Smooth muscle cell (in vitro differentiated cells): ENCODE measurements at regions not wholly inside any gene's neighbourhood (a gene's known extent, or its start where the extent isn't known, plus 50 kb on each side); places are given as distances from the start of the nearest gene placed in this dataset.

Experiments used
- DNase-seq: peaks from one replicate; lab custom pipeline; 2025; ENCODE audit not compliant: unreplicated experiment; lab: John Stamatoyannopoulos, UW
- H2AFZ ChIP-seq: fragments of 200-600 bp; sonication (generic); 2 replicates; pipeline ENCODE4 v1.6.0; 2016; ENCODE audit warnings: antibody characterized with exemption, low read depth, mild to moderate bottlenecking
- H3F3A ChIP-seq: fragments of 200-600 bp; sonication (generic); 2 replicates; pipeline ENCODE4 v1.6.0; 2017; ENCODE audit warnings: antibody characterized with exemption, low read depth
- H3K27ac ChIP-seq: fragments of 200-600 bp; sonication (generic); 2 replicates; pipeline ENCODE4 v1.5.1; 2016; ENCODE audit warnings: low read depth, mild to moderate bottlenecking
- H3K27me3 ChIP-seq: fragments of 200-600 bp; sonication (generic); 2 replicates; pipeline ENCODE4 v1.6.1; 2016; ENCODE audit warnings: low read depth, mild to moderate bottlenecking
- H3K36me3 ChIP-seq: fragments of 200-600 bp; sonication (generic); 2 replicates; pipeline ENCODE4 v1.5.1; 2016; ENCODE audit warnings: low read depth
- H3K4me1 ChIP-seq: fragments of 200-600 bp; sonication (generic); 2 replicates; pipeline ENCODE4 v1.5.1; 2016; ENCODE audit warnings: low read depth
- H3K4me2 ChIP-seq: fragments of 200-600 bp; sonication (generic); 2 replicates; pipeline ENCODE4 v1.6.0; 2016; ENCODE audit warnings: mild to moderate bottlenecking
- H3K4me3 ChIP-seq: fragments of 200-600 bp; sonication (generic); 2 replicates; pipeline ENCODE4 v1.5.1; 2016; ENCODE audit warnings: mild to moderate bottlenecking
- H3K79me2 ChIP-seq: fragments of 200-600 bp; sonication (generic); 2 replicates; pipeline ENCODE4 v1.6.0; 2016; ENCODE audit warnings: low read depth, mild to moderate bottlenecking
- H3K9ac ChIP-seq: fragments of 200-600 bp; sonication (generic); 2 replicates; pipeline ENCODE4 v1.6.0; 2016; ENCODE audit warnings: low read depth
- H3K9me3 ChIP-seq: fragments of 200-600 bp; sonication (generic); replicated peaks from 2 replicates; pipeline ENCODE4 v1.5.1; 2016; ENCODE audit warnings: low read depth
- H4K20me1 ChIP-seq: fragments of 200-600 bp; sonication (generic); 2 replicates; pipeline ENCODE4 v1.6.0; 2016; ENCODE audit warnings: low read depth
- WGBS: methylation state at CpG from one replicate; pipeline ENCODE4 v1.1.7; 2016; ENCODE audit warnings: low lambda C conversion rate; 5-methylcytosine and 5-hydroxymethylcytosine counted together
- TF ChIP-seq, protein P1 (sequence below): fragments of 200-600 bp; sonication (generic); IDR thresholded peaks from 2 replicates; pipeline ENCODE4 v1.5.1; 2017; ENCODE audit warnings: borderline replicate concordance, mild to moderate bottlenecking, antibody characterized with exemption; ENCODE audit not compliant: insufficient read depth, poor library complexity, severe bottlenecking

DNA sequence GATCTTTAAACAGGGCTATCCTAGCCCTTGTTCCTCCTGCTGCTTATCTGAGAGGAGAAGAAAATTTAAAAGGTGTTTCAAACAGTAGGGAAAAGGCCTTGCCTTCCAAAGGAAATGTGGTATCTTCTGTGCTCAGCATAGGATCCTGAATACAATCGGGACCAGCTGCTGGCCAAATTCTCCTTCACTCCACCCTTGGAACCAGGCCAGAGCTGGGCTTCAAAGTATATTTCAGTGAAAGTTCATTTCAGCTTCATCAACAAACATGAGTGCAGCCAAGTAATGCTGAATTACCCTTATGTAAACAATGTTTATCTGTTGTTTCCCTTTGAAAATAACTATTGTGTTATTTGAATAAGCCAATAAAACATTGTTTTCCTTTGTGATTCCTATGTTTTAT lies 146.5 kb upstream of the MEOX2 start:
- Histone ChIP-seq H3K27me3 (no peaks in the 10 kb centered on the region), H3K36me3 (no peaks in the 10 kb centered on the region), H3K4me3 (no peak overlapping the region), H4K20me1 (no peaks in the 10 kb centered on the region), H3K27ac (no peak overlapping the region), H3F3A (no peaks in the 10 kb centered on the region), H3K9ac (no peak overlapping the region), H3K4me2 (no peak overlapping the region), H3K4me1 (peaks cover 2% of the 10 kb centered on the region), H3K79me2 (no peaks in the 10 kb centered on the region), H3K9me3 (no peaks in the 10 kb centered on the region), H2AFZ (no peak overlapping the region)
- DNase-seq, result no peak
- 44% methylated on average over 1 of the region's 1 CpG for WGBS
- TF ChIP-seq, protein P1, sequence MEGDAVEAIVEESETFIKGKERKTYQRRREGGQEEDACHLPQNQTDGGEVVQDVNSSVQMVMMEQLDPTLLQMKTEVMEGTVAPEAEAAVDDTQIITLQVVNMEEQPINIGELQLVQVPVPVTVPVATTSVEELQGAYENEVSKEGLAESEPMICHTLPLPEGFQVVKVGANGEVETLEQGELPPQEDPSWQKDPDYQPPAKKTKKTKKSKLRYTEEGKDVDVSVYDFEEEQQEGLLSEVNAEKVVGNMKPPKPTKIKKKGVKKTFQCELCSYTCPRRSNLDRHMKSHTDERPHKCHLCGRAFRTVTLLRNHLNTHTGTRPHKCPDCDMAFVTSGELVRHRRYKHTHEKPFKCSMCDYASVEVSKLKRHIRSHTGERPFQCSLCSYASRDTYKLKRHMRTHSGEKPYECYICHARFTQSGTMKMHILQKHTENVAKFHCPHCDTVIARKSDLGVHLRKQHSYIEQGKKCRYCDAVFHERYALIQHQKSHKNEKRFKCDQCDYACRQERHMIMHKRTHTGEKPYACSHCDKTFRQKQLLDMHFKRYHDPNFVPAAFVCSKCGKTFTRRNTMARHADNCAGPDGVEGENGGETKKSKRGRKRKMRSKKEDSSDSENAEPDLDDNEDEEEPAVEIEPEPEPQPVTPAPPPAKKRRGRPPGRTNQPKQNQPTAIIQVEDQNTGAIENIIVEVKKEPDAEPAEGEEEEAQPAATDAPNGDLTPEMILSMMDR, result no peak

DNA sequence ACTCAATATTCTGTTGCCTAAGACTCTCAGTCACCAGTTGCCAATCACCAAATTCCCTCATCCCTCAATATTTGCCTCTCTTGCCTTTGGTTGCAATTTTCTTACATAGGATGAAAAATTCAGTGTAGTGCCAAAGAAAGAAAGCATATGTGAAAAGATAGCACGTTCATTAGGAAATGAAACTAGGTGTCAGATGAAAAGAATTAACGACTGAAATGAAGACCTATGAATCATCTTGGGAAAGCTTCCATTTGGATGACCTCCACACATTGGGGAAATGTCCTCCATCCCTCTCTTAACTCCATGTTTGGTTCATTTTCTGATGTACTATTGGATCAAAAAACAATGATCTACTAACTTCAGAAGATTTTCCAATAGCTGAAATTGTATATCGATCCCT lies 145.1 kb upstream of the MEOX2 start:
- H3K4me2 ChIP-seq, result no peak overlapping the region
- H3K9ac ChIP-seq, result no peak overlapping the region
- DNase-seq, result no peak
- WGBS, result 94% methylated on average over 3 of the region's 3 CpGs
- H3K4me3 ChIP-seq, result no peak overlapping the region
- H3K4me1 ChIP-seq, result peaks cover 2% of the 10 kb centered on the region
- H3K36me3 ChIP-seq, result no peaks in the 10 kb centered on the region
- TF ChIP-seq, protein P1, result no peak
- no peaks in the 10 kb centered on the region for H3K27me3 ChIP-seq
- no peaks in the 10 kb centered on the region for H3K79me2 ChIP-seq
- no peak overlapping the region for H2AFZ ChIP-seq
- H3K9me3 ChIP-seq, result no peaks in the 10 kb centered on the region
- H4K20me1 ChIP-seq, result no peaks in the 10 kb centered on the region
- no peaks in the 10 kb centered on the region for H3F3A ChIP-seq
- no peak overlapping the region for H3K27ac ChIP-seq

DNA sequence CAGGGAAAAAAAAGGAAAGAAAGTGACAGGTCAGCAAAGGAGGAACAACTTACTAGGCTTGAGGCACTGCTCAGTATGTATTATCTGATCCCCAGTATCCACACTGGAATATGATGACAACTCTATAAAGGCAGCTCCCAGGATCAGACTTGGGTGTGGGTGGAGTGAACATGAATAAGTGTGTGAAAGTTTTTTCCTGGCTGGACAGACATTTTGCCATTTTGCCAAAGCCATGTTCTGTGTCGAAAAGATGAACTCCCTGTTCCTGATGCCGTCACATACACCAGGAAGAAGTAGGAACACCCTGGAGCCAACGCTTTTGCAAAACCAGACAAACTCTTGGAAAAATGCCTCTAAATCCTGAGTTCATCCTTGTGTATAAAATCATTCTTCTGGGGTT lies 143.2 kb upstream of the MEOX2 start:
- TF ChIP-seq, protein P1, result no peak

DNA sequence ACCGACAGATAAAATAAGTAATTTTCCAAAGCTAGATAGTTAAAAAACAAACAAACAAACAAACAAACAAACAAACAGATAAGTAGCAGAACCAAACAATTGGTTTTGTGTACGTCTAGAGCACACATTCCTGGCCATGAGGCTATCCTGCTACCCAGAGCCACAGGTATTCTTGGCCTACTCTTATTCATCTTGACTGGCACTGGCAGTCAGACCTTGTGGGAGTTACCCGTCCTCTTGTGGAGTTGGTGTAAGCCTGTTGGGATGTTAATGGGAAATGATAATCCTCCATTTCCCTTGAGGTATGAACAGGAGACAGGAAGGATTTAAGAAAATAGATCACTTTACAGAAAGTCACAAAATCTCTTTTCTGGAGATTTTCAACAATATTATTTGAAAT lies 142.4 kb upstream of the MEOX2 start:
- 78% methylated on average over 3 of the region's 3 CpGs for WGBS
- Histone ChIP-seq H3K27ac (no peak overlapping the region), H3K9me3 (no peaks in the 10 kb centered on the region), H3K9ac (no peak overlapping the region), H3K27me3 (no peaks in the 10 kb centered on the region), H3K4me3 (no peak overlapping the region), H3K4me1 (peaks cover 2% of the 10 kb centered on the region), H3F3A (no peaks in the 10 kb centered on the region), H4K20me1 (no peaks in the 10 kb centered on the region), H3K79me2 (no peaks in the 10 kb centered on the region), H3K36me3 (no peaks in the 10 kb centered on the region), H3K4me2 (no peak overlapping the region), H2AFZ (no peak overlapping the region)
- no peak for DNase-seq
- TF ChIP-seq, protein P1, result no peak

More for the DNA sequence above, 143.2 kb upstream of the MEOX2 start:
- Histone ChIP-seq H3K9ac (no peak overlapping the region), H3K4me2 (no peak overlapping the region), H2AFZ (no peak overlapping the region), H3K79me2 (no peaks in the 10 kb centered on the region), H3K27me3 (no peaks in the 10 kb centered on the region), H3K27ac (no peak overlapping the region), H3K4me1 (peaks cover 2% of the 10 kb centered on the region), H3K9me3 (no peaks in the 10 kb centered on the region), H3K4me3 (no peak overlapping the region), H3F3A (no peaks in the 10 kb centered on the region), H3K36me3 (no peaks in the 10 kb centered on the region), H4K20me1 (no peaks in the 10 kb centered on the region)
- DNase-seq, result no peak
- WGBS, result 81% methylated on average over 3 of the region's 3 CpGs
